OCI-LY1 (cell line): ENCODE measurements at regions not wholly inside any gene's neighbourhood (a gene's known extent, or its start where the extent isn't known, plus 50 kb on each side); places are given as distances from the start of the nearest gene placed in this dataset.

ENCODE experiments used
- EZH2 ChIP-seq: fragments of 200-600 bp; sonication (generic), shearing (Covaris generic); IDR thresholded peaks from 2 replicates; pipeline ENCODE4 v1.8.0; 2017; ENCODE audit warnings: borderline replicate concordance, mixed run types, mild to moderate bottlenecking, antibody characterized with exemption, low read length, moderate library complexity, mixed read lengths
- TF ChIP-seq, protein P1 (sequence below): fragments of 200-600 bp; sonication (generic), shearing (Covaris generic); IDR thresholded peaks from 2 replicates; pipeline ENCODE4 v1.5.1; 2017; ENCODE audit warnings: mild to moderate bottlenecking, antibody characterized with exemption, low read length, moderate library complexity, mixed read lengths

DNA sequence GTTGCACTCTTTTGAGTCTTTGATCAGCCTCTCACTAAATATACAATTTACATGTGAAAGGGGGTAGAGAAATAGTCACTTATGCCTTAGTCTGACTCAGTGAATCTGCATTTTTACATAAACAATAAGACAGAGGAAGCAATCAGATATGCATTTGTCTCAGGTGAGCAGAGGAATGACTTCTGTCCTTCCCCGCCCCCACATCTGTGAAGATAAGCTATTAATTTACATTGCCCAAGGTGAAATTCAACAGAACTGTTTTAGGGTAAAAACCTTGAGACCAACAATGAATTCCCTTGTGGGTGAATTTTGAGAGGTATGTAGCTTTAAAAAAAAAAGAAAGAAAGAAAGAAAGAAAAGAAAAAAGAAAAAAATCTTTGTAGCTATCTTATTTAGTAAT lies 1302.9 kb upstream of the ACVR2A start:
- TF ChIP-seq EZH2, result no peak
- TF ChIP-seq, protein P1, sequence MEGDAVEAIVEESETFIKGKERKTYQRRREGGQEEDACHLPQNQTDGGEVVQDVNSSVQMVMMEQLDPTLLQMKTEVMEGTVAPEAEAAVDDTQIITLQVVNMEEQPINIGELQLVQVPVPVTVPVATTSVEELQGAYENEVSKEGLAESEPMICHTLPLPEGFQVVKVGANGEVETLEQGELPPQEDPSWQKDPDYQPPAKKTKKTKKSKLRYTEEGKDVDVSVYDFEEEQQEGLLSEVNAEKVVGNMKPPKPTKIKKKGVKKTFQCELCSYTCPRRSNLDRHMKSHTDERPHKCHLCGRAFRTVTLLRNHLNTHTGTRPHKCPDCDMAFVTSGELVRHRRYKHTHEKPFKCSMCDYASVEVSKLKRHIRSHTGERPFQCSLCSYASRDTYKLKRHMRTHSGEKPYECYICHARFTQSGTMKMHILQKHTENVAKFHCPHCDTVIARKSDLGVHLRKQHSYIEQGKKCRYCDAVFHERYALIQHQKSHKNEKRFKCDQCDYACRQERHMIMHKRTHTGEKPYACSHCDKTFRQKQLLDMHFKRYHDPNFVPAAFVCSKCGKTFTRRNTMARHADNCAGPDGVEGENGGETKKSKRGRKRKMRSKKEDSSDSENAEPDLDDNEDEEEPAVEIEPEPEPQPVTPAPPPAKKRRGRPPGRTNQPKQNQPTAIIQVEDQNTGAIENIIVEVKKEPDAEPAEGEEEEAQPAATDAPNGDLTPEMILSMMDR, result no peak
